CD4-positive, alpha-beta T cell treated with Interleukin-17A for 4 hours (primary cell): ENCODE measurements at regions not wholly inside any gene's neighbourhood (a gene's known extent, or its start where the extent isn't known, plus 50 kb on each side); places are given as distances from the start of the nearest gene placed in this dataset.
A peak's percentile ranks its signal among the peaks of the same experiment; 100 is the strongest.

Experiments used
- DNase-seq: peaks from one replicate; pipeline ENCODE4 v3.0.0-alpha.2; 2020; ENCODE audit warnings: mixed read lengths

- DNase-seq: peak; percentile 29
These were observed 56.1 kb upstream of the SLC35G4 start for GRCh38 chr18:11553098-11553940.

- DNase-seq: no peak
These were observed 60.4 kb upstream of the SLC35G4 start for GRCh38 chr18:11548916-11549551.

GRCh38 chr18:11548396-11548795 is 61.0 kb upstream of the SLC35G4 start:
- no peak for DNase-seq

- DNase-seq: no peak
These were observed 65.2 kb upstream of the SLC35G4 start for GRCh38 chr18:11544060-11544633.

GRCh38 chr18:11541179-11541578 is 68.2 kb upstream of the SLC35G4 start:
- no peak for DNase-seq

GRCh38 chr18:11533942-11534496 is 75.4 kb upstream of the SLC35G4 start:
- DNase-seq: no peak

- no peak for DNase-seq
These were observed 75.9 kb upstream of the SLC35G4 start for GRCh38 chr18:11533513-11533890.

GRCh38 chr18:11532758-11533512 is 76.5 kb upstream of the SLC35G4 start:
- DNase-seq: no peak

GRCh38 chr18:11529081-11529480 is 80.3 kb upstream of the SLC35G4 start:
- DNase-seq: no peak

- no peak for DNase-seq
These were observed 82.7 kb upstream of the SLC35G4 start for GRCh38 chr18:11526675-11527074.

- no peak for DNase-seq
These were observed 85.6 kb upstream of the SLC35G4 start for GRCh38 chr18:11523804-11524203.

- no peak for DNase-seq
These were observed 86.4 kb upstream of the SLC35G4 start for GRCh38 chr18:11522992-11523391.

- DNase-seq: no peak
These were observed 87.5 kb upstream of the SLC35G4 start for GRCh38 chr18:11521853-11522252.

- no peak for DNase-seq
These were observed 88.9 kb upstream of the SLC35G4 start for GRCh38 chr18:11520536-11520935.

- peak; percentile 10 for DNase-seq
These were observed 90.4 kb upstream of the SLC35G4 start for GRCh38 chr18:11518788-11519685.

GRCh38 chr18:11517704-11518103 is 91.7 kb upstream of the SLC35G4 start:
- DNase-seq: no peak

- no peak for DNase-seq
These were observed 92.5 kb upstream of the SLC35G4 start for GRCh38 chr18:11516751-11517503.

GRCh38 chr18:11514267-11514666 is 95.1 kb upstream of the SLC35G4 start:
- no peak for DNase-seq

- DNase-seq: no peak
These were observed 97.0 kb upstream of the SLC35G4 start for GRCh38 chr18:11512096-11513025.
